ENCODE measurements at regions not wholly inside any gene's neighbourhood (a gene's known extent, or its start where the extent isn't known, plus 50 kb on each side); places are given as distances from the start of the nearest gene placed in this dataset.

DNA sequence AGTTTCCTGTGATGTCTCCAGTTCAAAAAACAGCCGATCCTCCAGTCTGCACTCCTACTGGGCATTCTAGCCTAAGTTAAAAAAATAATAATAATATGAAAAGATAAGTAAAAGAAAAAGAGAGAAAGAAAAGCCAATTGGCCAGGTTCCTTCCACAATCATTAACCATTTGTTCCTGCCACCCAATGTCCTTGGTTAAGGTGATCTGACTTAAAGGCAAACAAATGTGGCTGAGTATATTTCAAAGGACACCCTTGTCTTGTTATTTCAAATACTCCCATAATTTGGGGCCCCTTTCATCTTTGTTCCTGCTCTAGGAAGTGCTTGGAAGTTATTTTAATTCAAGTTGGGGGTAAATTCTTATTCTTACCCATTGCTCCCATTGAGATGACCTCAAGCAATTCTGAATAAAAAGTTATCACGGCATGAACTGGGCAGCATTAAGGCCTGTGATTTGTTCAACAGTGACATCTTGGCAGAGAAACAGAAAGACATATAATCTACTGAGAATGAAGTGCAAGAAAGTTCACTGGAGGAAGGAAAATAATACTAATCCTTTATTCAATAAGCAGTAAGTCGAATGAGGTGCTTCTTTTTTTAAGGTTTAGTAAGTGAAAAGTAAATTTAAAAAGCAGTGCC is 1054.5 kb upstream of the FANCL start:
- TF ChIP-seq POLR2A (IDR thresholded peaks at IDR 0.05; ENCODE audit: low read length) (no peak), EP300 (IDR thresholded peaks at IDR 0.05) (no peak), JUN (IDR thresholded peaks at IDR 0.05) (no peak), SREBF2 (IDR thresholded peaks at IDR 0.05) (no peak), CEBPB (IDR thresholded peaks at IDR 0.05) (no peak), HOXA7 (CRISPR knock-in tag; IDR thresholded peaks at IDR 0.05) (no peak), MYC (IDR thresholded peaks at IDR 0.05; ENCODE audit: borderline replicate concordance, low read length) (no peak), CHD2 (IDR thresholded peaks at IDR 0.05; ENCODE audit: low read length, partially characterized antibody) (no peak), EHMT2 (IDR thresholded peaks at IDR 0.05; ENCODE audit: low read depth) (no peak)
- TF ChIP-seq, protein P1, sequence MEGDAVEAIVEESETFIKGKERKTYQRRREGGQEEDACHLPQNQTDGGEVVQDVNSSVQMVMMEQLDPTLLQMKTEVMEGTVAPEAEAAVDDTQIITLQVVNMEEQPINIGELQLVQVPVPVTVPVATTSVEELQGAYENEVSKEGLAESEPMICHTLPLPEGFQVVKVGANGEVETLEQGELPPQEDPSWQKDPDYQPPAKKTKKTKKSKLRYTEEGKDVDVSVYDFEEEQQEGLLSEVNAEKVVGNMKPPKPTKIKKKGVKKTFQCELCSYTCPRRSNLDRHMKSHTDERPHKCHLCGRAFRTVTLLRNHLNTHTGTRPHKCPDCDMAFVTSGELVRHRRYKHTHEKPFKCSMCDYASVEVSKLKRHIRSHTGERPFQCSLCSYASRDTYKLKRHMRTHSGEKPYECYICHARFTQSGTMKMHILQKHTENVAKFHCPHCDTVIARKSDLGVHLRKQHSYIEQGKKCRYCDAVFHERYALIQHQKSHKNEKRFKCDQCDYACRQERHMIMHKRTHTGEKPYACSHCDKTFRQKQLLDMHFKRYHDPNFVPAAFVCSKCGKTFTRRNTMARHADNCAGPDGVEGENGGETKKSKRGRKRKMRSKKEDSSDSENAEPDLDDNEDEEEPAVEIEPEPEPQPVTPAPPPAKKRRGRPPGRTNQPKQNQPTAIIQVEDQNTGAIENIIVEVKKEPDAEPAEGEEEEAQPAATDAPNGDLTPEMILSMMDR (IDR thresholded peaks at IDR 0.05), result no peak
- TF ChIP-seq, protein P2, sequence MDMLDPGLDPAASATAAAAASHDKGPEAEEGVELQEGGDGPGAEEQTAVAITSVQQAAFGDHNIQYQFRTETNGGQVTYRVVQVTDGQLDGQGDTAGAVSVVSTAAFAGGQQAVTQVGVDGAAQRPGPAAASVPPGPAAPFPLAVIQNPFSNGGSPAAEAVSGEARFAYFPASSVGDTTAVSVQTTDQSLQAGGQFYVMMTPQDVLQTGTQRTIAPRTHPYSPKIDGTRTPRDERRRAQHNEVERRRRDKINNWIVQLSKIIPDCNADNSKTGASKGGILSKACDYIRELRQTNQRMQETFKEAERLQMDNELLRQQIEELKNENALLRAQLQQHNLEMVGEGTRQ (IDR thresholded peaks at IDR 0.05), result no peak
- TF ChIP-seq, protein P3, sequence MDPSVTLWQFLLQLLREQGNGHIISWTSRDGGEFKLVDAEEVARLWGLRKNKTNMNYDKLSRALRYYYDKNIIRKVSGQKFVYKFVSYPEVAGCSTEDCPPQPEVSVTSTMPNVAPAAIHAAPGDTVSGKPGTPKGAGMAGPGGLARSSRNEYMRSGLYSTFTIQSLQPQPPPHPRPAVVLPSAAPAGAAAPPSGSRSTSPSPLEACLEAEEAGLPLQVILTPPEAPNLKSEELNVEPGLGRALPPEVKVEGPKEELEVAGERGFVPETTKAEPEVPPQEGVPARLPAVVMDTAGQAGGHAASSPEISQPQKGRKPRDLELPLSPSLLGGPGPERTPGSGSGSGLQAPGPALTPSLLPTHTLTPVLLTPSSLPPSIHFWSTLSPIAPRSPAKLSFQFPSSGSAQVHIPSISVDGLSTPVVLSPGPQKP (IDR thresholded peaks at IDR 0.05; ENCODE audit: low read depth, low read length), result no peak
- TF ChIP-seq, protein P4, sequence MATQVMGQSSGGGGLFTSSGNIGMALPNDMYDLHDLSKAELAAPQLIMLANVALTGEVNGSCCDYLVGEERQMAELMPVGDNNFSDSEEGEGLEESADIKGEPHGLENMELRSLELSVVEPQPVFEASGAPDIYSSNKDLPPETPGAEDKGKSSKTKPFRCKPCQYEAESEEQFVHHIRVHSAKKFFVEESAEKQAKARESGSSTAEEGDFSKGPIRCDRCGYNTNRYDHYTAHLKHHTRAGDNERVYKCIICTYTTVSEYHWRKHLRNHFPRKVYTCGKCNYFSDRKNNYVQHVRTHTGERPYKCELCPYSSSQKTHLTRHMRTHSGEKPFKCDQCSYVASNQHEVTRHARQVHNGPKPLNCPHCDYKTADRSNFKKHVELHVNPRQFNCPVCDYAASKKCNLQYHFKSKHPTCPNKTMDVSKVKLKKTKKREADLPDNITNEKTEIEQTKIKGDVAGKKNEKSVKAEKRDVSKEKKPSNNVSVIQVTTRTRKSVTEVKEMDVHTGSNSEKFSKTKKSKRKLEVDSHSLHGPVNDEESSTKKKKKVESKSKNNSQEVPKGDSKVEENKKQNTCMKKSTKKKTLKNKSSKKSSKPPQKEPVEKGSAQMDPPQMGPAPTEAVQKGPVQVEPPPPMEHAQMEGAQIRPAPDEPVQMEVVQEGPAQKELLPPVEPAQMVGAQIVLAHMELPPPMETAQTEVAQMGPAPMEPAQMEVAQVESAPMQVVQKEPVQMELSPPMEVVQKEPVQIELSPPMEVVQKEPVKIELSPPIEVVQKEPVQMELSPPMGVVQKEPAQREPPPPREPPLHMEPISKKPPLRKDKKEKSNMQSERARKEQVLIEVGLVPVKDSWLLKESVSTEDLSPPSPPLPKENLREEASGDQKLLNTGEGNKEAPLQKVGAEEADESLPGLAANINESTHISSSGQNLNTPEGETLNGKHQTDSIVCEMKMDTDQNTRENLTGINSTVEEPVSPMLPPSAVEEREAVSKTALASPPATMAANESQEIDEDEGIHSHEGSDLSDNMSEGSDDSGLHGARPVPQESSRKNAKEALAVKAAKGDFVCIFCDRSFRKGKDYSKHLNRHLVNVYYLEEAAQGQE (IDR thresholded peaks at IDR 0.05), result no peak
- TF ChIP-seq, protein P5, sequence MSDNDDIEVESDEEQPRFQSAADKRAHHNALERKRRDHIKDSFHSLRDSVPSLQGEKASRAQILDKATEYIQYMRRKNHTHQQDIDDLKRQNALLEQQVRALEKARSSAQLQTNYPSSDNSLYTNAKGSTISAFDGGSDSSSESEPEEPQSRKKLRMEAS (IDR thresholded peaks at IDR 0.05), result no peak

All from A549 (cell line).